HCT116 (cell line): ENCODE measurements at regions not wholly inside any gene's neighbourhood (a gene's known extent, or its start where the extent isn't known, plus 50 kb on each side); places are given as distances from the start of the nearest gene placed in this dataset.

Source experiments
- ATAC-seq: fragments of 200-7000 bp; cut with Tn5 transposase; 2 replicates; pipeline ENCODE4 v1.9.1; 2020; ENCODE audit warnings: mild to moderate bottlenecking, moderate library complexity
- BruUV-seq: library from RNA; stranded (reverse); fragments of 400-500 nt; replicated peaks from 2 replicates; lab custom pipeline; 2021; lab: Mats Ljungman, UMichigan
- CTCF ChIA-PET: fragments of 300-600 bp; sonication (Branson Sonifier 250); formaldehyde crosslinking; loops from one replicate; lab custom pipeline; 2021; ENCODE audit warnings: antibody characterized with exemption; lab: Charles Lee
- POLR2A ChIA-PET: fragments of 300-600, 350-600 bp; sonication (Branson Sonifier 250); formaldehyde crosslinking; loops from one replicate; lab custom pipeline; 2021; ENCODE audit warnings: antibody characterized with exemption; lab: Charles Lee
- RAD21 ChIA-PET, 2 experiments: fragments of 300-600 bp; sonication (Branson Sonifier 250); formaldehyde crosslinking; loops; one replicate each; lab custom pipeline; 2023; ENCODE audit warnings: low total read pairs in 2 of 2; ENCODE audit not compliant: uncharacterized antibody in 2 of 2, unreplicated experiment in 2 of 2, low non-redundant PET in 1 of 2; lab: Charles Lee
- DNase-seq: peaks from one replicate; pipeline ENCODE4 v3.0.0-alpha.2; 2010; ENCODE audit warnings: low read depth, low spot score
- H2AFZ ChIP-seq: fragments of 200-600 bp; shearing (Covaris generic), sonication (generic); 2 replicates; pipeline ENCODE4 v1.6.1; 2017; ENCODE audit warnings: low read depth, mixed run types, mixed read lengths, antibody characterized with exemption, low read length; ENCODE audit not compliant: poor library complexity, severe bottlenecking
- H3K27ac ChIP-seq: 2 replicates; pipeline ENCODE4 v1.5.1; 2012; ENCODE audit warnings: low read depth, low read length
- H3K27me3 ChIP-seq: fragments of 200-600 bp; sonication (generic); 2 replicates; pipeline ENCODE4 v1.6.1; 2016; ENCODE audit warnings: mixed run types, low read length, mixed read lengths; ENCODE audit not compliant: insufficient read depth
- H3K36me3 ChIP-seq, 2 experiments: fragments of 200-500 bp in 1 of 2; fragments of 200-600 bp in 1 of 2; sonication (Bioruptor generic) in 1 of 2; sonication (generic) in 1 of 2; 2 replicates each; pipeline versions ENCODE4 v1.5.1 to v1.6.1; 2014 to 2016; ENCODE audit warnings: low read length in 2 of 2, inconsistent platforms in 1 of 2, mixed read lengths in 1 of 2, mixed run types in 1 of 2; ENCODE audit not compliant: insufficient read depth in 2 of 2, control insufficient read depth in 1 of 2
- H3K4me1 ChIP-seq, 2 experiments: fragments of 200-600 bp in 1 of 2; sonication (generic) in 1 of 2; 2 replicates each; pipeline versions ENCODE4 v1.5.1 to v1.6.1; 2012 to 2017; ENCODE audit warnings: low read length in 2 of 2, inconsistent platforms in 1 of 2, mild to moderate bottlenecking in 1 of 2, mixed read lengths in 1 of 2, mixed run types in 1 of 2, moderate library complexity in 1 of 2; ENCODE audit not compliant: insufficient read depth in 2 of 2, control insufficient read depth in 1 of 2
- H3K4me2 ChIP-seq: fragments of 200-600 bp; sonication (generic); 2 replicates; pipeline ENCODE4 v1.6.1; 2017; ENCODE audit warnings: mixed run types, low read length, mixed read lengths
- H3K4me3 ChIP-seq, 2 experiments: fragments of 200-600 bp in 1 of 2; sonication (generic) in 1 of 2; replicated peaks in 1 of 2; 2 replicates each; pipeline ENCODE4 v1.5.1; 2011 to 2016; ENCODE audit warnings: low read length in 2 of 2, control low read depth in 1 of 2, low read depth in 1 of 2, mild to moderate bottlenecking in 1 of 2, mixed read lengths in 1 of 2, mixed run types in 1 of 2
- H3K79me2 ChIP-seq: fragments of 200-600 bp; sonication (generic); 2 replicates; pipeline ENCODE4 v1.6.1; 2017; ENCODE audit warnings: mild to moderate bottlenecking, mixed run types, low read length, moderate library complexity, mixed read lengths; ENCODE audit not compliant: insufficient read depth
- H3K9ac ChIP-seq: fragments of 200-600 bp; sonication (generic); 2 replicates; pipeline ENCODE4 v1.6.1; 2016; ENCODE audit warnings: low read length, mixed read lengths
- H3K9me2 ChIP-seq: fragments of 200-600 bp; sonication (generic), shearing (Covaris generic); 2 replicates; pipeline ENCODE4 v1.6.1; 2017; ENCODE audit warnings: mixed run types, mild to moderate bottlenecking, moderate library complexity; ENCODE audit not compliant: insufficient read depth
- H3K9me3 ChIP-seq, 2 experiments: fragments of 200-500 bp in 1 of 2; fragments of 200-600 bp in 1 of 2; sonication (Bioruptor generic) in 1 of 2; sonication (generic) in 1 of 2; 2 replicates each; pipeline ENCODE4 v1.6.1; 2014 to 2017; ENCODE audit warnings: low read length in 2 of 2, mixed read lengths in 2 of 2, inconsistent platforms in 1 of 2, low read depth in 1 of 2, mild to moderate bottlenecking in 1 of 2, mixed run types in 1 of 2, moderate library complexity in 1 of 2; ENCODE audit not compliant: control insufficient read depth in 1 of 2, insufficient read depth in 1 of 2
- H4K20me1 ChIP-seq: fragments of 200-600 bp; sonication (generic), shearing (Covaris generic); 2 replicates; pipeline ENCODE4 v1.6.1; 2017; ENCODE audit warnings: mixed run types, mild to moderate bottlenecking, moderate library complexity; ENCODE audit not compliant: insufficient read depth
- CBX3 ChIP-seq: IDR thresholded peaks from 2 replicates; pipeline ENCODE4 v1.6.1; 2012; ENCODE audit warnings: low read depth
- CEBPB ChIP-seq: IDR thresholded peaks from 2 replicates; pipeline ENCODE4 v1.6.1; 2012; ENCODE audit warnings: low read depth
- CTCF ChIP-seq, 3 experiments: fragments of 200-600 bp in 1 of 3; sonication (generic) in 1 of 3; IDR thresholded peaks in 2 of 3; conservative IDR thresholded peaks in 1 of 3; 2 replicates each; pipeline ENCODE4 v1.5.1; 2012 to 2017; ENCODE audit warnings: low read depth in 2 of 3, low read length in 2 of 3, antibody characterized with exemption in 1 of 3, borderline replicate concordance in 1 of 3, control low read depth in 1 of 3, mild to moderate bottlenecking in 1 of 3, mixed read lengths in 1 of 3, mixed run types in 1 of 3, moderate library complexity in 1 of 3; ENCODE audit not compliant: insufficient read depth in 1 of 3
- ELF1 ChIP-seq: IDR thresholded peaks from 2 replicates; pipeline ENCODE4 v1.6.1; 2012; ENCODE audit warnings: low read depth, borderline replicate concordance
- FOSL1 ChIP-seq: IDR thresholded peaks from 2 replicates; pipeline ENCODE4 v1.6.1; 2012; ENCODE audit warnings: low read depth
- JUND ChIP-seq: IDR thresholded peaks from 2 replicates; pipeline ENCODE4 v1.6.1; 2012
- MAX ChIP-seq: IDR thresholded peaks from 2 replicates; pipeline ENCODE4 v1.6.1; 2012
- POLR2A ChIP-seq: IDR thresholded peaks from 2 replicates; pipeline ENCODE4 v1.7.0; 2011; ENCODE audit warnings: borderline replicate concordance; ENCODE audit not compliant: insufficient read depth, insufficient read length; ENCODE audit errors: extremely low read depth
- RAD21 ChIP-seq: IDR thresholded peaks from 2 replicates; pipeline ENCODE4 v1.6.1; 2012; ENCODE audit warnings: low read depth, mild to moderate bottlenecking
- SP1 ChIP-seq: IDR thresholded peaks from 2 replicates; pipeline ENCODE4 v1.6.1; 2012; ENCODE audit warnings: low read depth
- YY1 ChIP-seq: IDR thresholded peaks from 2 replicates; pipeline ENCODE4 v1.6.1; 2011; ENCODE audit warnings: low read length, low read depth, moderate library complexity, mild to moderate bottlenecking; ENCODE audit not compliant: insufficient replicate concordance; ENCODE audit errors: extremely low read depth
- ZFX ChIP-seq: fragments of 450-650 bp; IDR thresholded peaks from 2 replicates; pipeline ENCODE4 v1.6.1; 2017
- intact Hi-C: fragments of 100-400 bp; cut with micrococcal nuclease; formaldehyde crosslinking; loops from 2 replicates; pipeline ENCODE4 v1.10.0; 2022

GRCh38 chr13:111897846-111898215 lies 169.1 kb upstream of the SOX1 start:
- ChIA-PET POLR2A (no interaction called here), RAD21 (no interaction called here)
- Histone ChIP-seq H3K9ac (no peak overlapping the region), H3K27me3 (peaks cover 3% of the 10 kb centered on the region; the same call in 1 of the 2 replicates), H2AFZ (no peak overlapping the region), H3K36me3 (no peaks in the 10 kb centered on the region), H3K4me3 (no peak overlapping the region), H4K20me1 (no peaks in the 10 kb centered on the region), H3K27ac (no peak overlapping the region), H3K4me1 (peaks cover 0 to 3% of the 10 kb centered on the region in 2 experiments; a peak in 1 of 4 replicates), H3K9me2 (no peaks in the 10 kb centered on the region), H3K79me2 (no peaks in the 10 kb centered on the region), H3K4me2 (no peak overlapping the region)
- no TSS peak for BruUV-seq
- intact Hi-C loops: no loop called here
- no peak for DNase-seq
- ATAC-seq: no peak
- no peak for TF ChIP-seq FOSL1
- no peak for TF ChIP-seq CBX3
- no peak for TF ChIP-seq JUND
- no peak for TF ChIP-seq YY1
- TF ChIP-seq CTCF (IDR thresholded peaks at IDR 0.05 in 2 of 3, conservative IDR thresholded peaks at IDR 0.05 in 1 of 3; ENCODE audit: borderline replicate concordance in 1 of 3, insufficient read depth in 1 of 3, low read depth in 2 of 3, low read length in 2 of 3): no peak
- TF ChIP-seq POLR2A: no peak
- TF ChIP-seq ELF1: no peak
- no peak for TF ChIP-seq SP1
- TF ChIP-seq ZFX: no peak
- TF ChIP-seq RAD21: no peak
- no peak for TF ChIP-seq MAX
- no peak for TF ChIP-seq CEBPB
- TF ChIP-seq, all 23 proteins: peak for 0
- no peaks in the 10 kb centered on the region for H3K9me3 ChIP-seq
- CTCF ChIA-PET: no interaction called here
